ENCODE measurements at regions not wholly inside any gene's neighbourhood (a gene's known extent, or its start where the extent isn't known, plus 50 kb on each side); places are given as distances from the start of the nearest gene placed in this dataset.

DNA sequence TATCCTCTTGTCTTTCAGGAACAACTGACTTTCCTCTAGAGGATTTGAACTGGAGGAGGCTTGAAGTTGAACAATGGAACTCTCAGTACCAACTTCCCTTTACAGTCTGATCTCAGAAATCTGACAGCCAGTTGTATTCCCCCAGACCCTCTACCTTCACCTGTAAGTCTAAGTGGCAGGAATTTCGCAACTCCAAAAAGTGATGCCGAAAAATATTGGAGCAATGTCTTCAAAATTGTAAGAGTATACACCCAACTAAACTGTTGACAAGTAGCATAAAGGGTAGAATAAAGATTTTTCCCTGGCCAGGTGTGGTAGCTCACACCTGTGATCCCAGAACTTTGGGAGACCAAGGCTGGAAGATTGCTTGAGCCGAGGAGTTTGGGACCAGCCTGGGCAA is 69.1 kb upstream of the CFAP20DC start:
- H3K9me3 ChIP-seq (ENCODE audit: control insufficient read depth in 2 of 2, insufficient read depth in 1 of 2, low read length in 1 of 2), result no peaks in the 10 kb centered on the region
- H3K4me3 ChIP-seq (ENCODE audit: low read length in 2 of 2), result no peak overlapping the region
- no peak for DNase-seq (ENCODE audit: low read depth in 6 of 9, low spot score in 9 of 9)
- no peak overlapping the region for H3K27ac ChIP-seq (ENCODE audit: low read depth in 1 of 2, low read length in 1 of 2)
- WGBS, result 97% methylated on average over 3 of the region's 3 CpGs
- no peaks in the 10 kb centered on the region for H3K4me1 ChIP-seq (ENCODE audit: control insufficient read depth in 2 of 2, insufficient read depth in 2 of 2, low read length in 2 of 2)
- H3K27me3 ChIP-seq (ENCODE audit: control insufficient read depth in 2 of 2, insufficient read depth in 1 of 2, low read length in 1 of 2), result no peaks in the 10 kb centered on the region
- H3K36me3 ChIP-seq (ENCODE audit: control insufficient read depth in 2 of 2, insufficient read depth in 2 of 2, low read length in 1 of 2), result no peaks in the 10 kb centered on the region

DNA sequence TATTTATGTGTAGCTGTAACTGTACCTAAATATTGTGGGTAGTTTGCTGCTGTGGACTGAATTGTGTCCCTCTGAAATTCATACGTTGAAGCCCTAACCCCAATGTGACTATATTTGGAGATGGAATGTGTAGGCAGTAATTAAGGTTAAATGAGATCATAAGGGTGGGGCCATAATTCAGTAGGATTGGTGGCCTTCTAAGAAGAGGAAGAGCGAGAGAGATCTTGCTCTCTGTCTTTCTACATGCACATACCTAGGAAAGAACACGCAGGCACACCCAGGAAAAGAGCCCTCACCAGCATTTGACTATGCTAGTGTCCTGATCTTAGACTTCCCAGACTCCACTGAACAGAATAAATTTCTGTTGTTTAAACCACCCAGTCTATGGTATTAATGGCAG is 67.6 kb upstream of the CFAP20DC start:
- 96% methylated on average over 3 of the region's 3 CpGs for WGBS
- Histone ChIP-seq H3K9me3 (ENCODE audit: control insufficient read depth in 2 of 2, insufficient read depth in 1 of 2, low read length in 1 of 2) (no peaks in the 10 kb centered on the region), H3K4me1 (ENCODE audit: control insufficient read depth in 2 of 2, insufficient read depth in 2 of 2, low read length in 2 of 2) (no peaks in the 10 kb centered on the region), H3K27me3 (ENCODE audit: control insufficient read depth in 2 of 2, insufficient read depth in 1 of 2, low read length in 1 of 2) (no peaks in the 10 kb centered on the region), H3K4me3 (ENCODE audit: low read length in 2 of 2) (no peak overlapping the region), H3K27ac (ENCODE audit: low read depth in 1 of 2, low read length in 1 of 2) (no peak overlapping the region), H3K36me3 (ENCODE audit: control insufficient read depth in 2 of 2, insufficient read depth in 2 of 2, low read length in 1 of 2) (no peaks in the 10 kb centered on the region)
- DNase-seq (ENCODE audit: low read depth in 6 of 9, low spot score in 9 of 9), result no peak

DNA sequence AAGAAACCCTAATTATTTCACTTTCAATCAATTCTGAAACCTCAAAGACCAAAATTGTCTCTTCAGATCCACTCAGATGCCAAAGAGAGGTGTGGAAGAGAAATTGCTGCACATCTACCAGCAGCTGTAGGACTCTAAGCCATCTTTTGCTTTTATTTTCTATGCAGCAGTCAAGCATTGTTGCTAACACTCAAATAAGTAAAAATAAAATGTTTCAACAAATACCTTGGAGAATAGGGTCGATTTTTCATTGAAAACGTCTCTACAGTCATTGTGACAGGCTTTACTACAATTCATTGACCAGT is 66.4 kb upstream of the CFAP20DC start:
- Histone ChIP-seq H3K4me3 (ENCODE audit: low read length in 2 of 2) (no peak overlapping the region), H3K27ac (ENCODE audit: low read depth in 1 of 2, low read length in 1 of 2) (no peak overlapping the region), H3K4me1 (ENCODE audit: control insufficient read depth in 2 of 2, insufficient read depth in 2 of 2, low read length in 2 of 2) (no peaks in the 10 kb centered on the region), H3K36me3 (ENCODE audit: control insufficient read depth in 2 of 2, insufficient read depth in 2 of 2, low read length in 1 of 2) (no peaks in the 10 kb centered on the region), H3K9me3 (ENCODE audit: control insufficient read depth in 2 of 2, insufficient read depth in 1 of 2, low read length in 1 of 2) (no peaks in the 10 kb centered on the region), H3K27me3 (ENCODE audit: control insufficient read depth in 2 of 2, insufficient read depth in 1 of 2, low read length in 1 of 2) (no peaks in the 10 kb centered on the region)
- 98% methylated on average over 2 of the region's 2 CpGs for WGBS
- DNase-seq (ENCODE audit: low read depth in 6 of 9, low spot score in 9 of 9), result no peak

DNA sequence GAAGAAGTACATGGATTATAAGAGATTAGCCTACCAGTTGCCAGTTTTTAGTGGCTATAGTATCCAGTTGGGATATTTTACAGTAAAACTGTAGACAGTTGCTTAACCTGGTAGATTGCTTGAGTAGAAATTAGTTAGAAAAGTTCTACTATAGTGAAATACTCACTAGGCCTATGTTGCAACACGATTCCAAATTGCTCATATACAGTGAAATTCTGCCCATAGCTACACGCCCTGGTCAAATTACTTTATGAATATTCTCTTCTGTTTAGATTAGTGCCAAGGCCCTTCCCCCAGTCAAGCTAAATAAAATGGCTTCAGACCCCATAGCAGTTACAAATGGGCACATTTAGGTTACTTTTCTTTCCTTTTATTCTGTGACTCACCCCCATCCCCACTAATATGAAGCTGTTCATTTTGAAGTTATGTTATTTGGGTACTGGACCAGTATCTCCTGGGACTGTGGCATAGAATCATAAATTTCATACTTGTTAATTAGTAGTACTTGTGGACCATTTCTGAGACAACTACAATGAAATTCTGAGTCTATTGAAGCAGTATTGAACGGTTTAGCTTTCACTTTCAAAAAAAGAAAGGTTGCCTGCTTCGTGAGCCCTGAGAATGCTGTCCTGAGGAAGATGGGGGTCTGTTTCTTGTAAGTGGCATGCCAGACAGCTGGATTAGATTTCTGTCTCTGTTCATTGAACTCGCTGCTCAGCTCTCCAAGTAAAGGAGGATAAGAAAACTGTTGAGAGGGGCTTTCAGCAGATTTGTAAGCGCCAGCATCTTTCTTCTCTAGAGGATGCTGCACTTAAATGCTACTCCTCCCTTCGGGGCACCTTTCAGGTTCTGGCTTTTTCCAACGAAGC is 65.8 kb upstream of the CFAP20DC start:
- DNase-seq (ENCODE audit: low read depth in 6 of 9, low spot score in 9 of 9), result no peak
- no peaks in the 10 kb centered on the region for H3K27me3 ChIP-seq (ENCODE audit: control insufficient read depth in 2 of 2, insufficient read depth in 1 of 2, low read length in 1 of 2)
- H3K27ac ChIP-seq (ENCODE audit: low read depth in 1 of 2, low read length in 1 of 2), result no peak overlapping the region
- H3K36me3 ChIP-seq (ENCODE audit: control insufficient read depth in 2 of 2, insufficient read depth in 2 of 2, low read length in 1 of 2), result no peaks in the 10 kb centered on the region
- 93% methylated on average over 8 of the region's 8 CpGs for WGBS
- no peak overlapping the region for H3K4me3 ChIP-seq (ENCODE audit: low read length in 2 of 2)
- H3K4me1 ChIP-seq (ENCODE audit: control insufficient read depth in 2 of 2, insufficient read depth in 2 of 2, low read length in 2 of 2), result no peaks in the 10 kb centered on the region
- H3K9me3 ChIP-seq (ENCODE audit: control insufficient read depth in 2 of 2, insufficient read depth in 1 of 2, low read length in 1 of 2), result no peaks in the 10 kb centered on the region

DNA sequence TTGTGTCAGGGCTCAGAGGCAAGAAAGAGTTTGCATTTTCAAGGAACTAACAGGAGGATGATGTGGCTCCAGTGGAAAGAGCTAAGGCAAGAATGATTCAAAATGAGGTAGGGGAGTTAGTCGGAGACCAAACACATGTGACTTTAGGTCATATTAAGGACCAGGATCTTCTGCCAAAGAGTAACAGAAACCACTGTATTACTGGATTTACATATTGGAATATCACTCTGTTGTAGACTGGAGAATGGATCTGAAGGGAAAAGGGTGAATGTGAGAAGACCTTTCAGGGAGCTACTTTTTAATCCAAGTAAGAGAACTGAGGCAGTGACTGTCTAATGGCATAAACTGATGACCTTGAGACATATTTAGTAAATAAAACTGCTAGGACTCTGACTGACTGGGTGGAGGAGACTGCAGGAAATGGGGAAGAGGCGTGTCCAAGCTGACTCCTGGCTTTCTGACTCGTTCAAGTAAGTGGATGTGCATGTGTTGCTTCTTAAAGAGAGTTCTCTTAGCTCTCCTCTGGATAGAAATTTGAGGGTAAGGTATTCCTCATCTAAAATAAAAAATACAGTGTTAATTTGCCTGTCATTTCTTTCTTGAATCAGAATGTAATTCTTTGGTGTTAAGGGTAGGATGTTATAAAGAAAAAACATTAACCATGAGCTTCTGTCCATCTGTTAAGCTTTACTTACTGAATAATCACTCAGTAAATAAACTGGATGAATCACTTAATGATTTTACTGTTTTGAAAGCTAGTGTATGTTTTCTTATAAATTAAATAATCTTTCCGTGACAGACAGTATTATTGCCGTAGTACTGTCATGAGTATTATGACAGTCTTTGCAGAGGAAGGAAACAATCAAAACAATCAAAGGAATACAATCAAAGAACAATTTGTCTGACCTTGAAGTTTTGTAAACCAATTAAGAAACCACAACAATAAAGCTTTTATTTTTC is 58.3 kb upstream of the CFAP20DC start:
- DNase-seq (ENCODE audit: low read depth in 6 of 9, low spot score in 9 of 9), result no peak
- Histone ChIP-seq H3K36me3 (ENCODE audit: control insufficient read depth in 2 of 2, insufficient read depth in 2 of 2, low read length in 1 of 2) (no peaks in the 10 kb centered on the region), H3K27ac (ENCODE audit: low read depth in 1 of 2, low read length in 1 of 2) (no peak overlapping the region), H3K27me3 (ENCODE audit: control insufficient read depth in 2 of 2, insufficient read depth in 1 of 2, low read length in 1 of 2) (no peaks in the 10 kb centered on the region), H3K4me3 (ENCODE audit: low read length in 2 of 2) (no peak overlapping the region), H3K4me1 (ENCODE audit: control insufficient read depth in 2 of 2, insufficient read depth in 2 of 2, low read length in 2 of 2) (no peaks in the 10 kb centered on the region), H3K9me3 (ENCODE audit: control insufficient read depth in 2 of 2, insufficient read depth in 1 of 2, low read length in 1 of 2) (no peaks in the 10 kb centered on the region)
- 81% methylated on average over 5 of the region's 5 CpGs for WGBS

DNA sequence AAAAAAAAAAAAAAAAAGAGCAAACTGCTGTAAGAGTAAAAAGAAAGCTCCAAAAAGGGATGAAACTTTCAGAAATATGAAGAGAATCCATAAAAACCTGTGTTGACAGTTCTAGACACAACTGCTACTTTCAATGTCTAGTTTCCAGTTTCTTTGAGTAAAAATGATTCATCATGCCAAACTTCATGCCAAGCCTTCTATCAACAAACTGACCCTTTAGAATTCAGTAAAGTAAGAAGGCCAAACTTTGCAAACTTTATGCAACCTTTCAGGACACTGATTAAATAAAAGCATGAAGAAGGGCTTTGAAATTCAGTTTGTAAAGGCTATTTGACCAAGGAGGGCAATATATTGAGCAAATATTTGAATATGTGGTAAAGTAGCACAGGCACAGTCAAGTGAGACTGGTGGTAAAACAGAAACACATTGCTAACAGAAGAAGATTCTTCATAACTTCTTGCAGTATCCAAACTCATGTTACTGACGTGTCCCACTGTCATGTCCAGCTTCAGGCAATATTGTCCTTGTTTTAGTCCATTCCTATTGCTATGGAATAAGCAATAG is 56.3 kb upstream of the CFAP20DC start:
- no peaks in the 10 kb centered on the region for H3K27me3 ChIP-seq (ENCODE audit: control insufficient read depth in 2 of 2, insufficient read depth in 1 of 2, low read length in 1 of 2)
- H3K9me3 ChIP-seq (ENCODE audit: control insufficient read depth in 2 of 2, insufficient read depth in 1 of 2, low read length in 1 of 2), result no peaks in the 10 kb centered on the region
- no peak for DNase-seq (ENCODE audit: low read depth in 6 of 9, low spot score in 9 of 9)
- WGBS, result 95% methylated on average over 1 of the region's 1 CpG
- H3K4me3 ChIP-seq (ENCODE audit: low read length in 2 of 2), result no peak overlapping the region
- H3K27ac ChIP-seq (ENCODE audit: low read depth in 1 of 2, low read length in 1 of 2), result no peak overlapping the region
- H3K4me1 ChIP-seq (ENCODE audit: control insufficient read depth in 2 of 2, insufficient read depth in 2 of 2, low read length in 2 of 2), result no peaks in the 10 kb centered on the region
- H3K36me3 ChIP-seq (ENCODE audit: control insufficient read depth in 2 of 2, insufficient read depth in 2 of 2, low read length in 1 of 2), result no peaks in the 10 kb centered on the region

DNA sequence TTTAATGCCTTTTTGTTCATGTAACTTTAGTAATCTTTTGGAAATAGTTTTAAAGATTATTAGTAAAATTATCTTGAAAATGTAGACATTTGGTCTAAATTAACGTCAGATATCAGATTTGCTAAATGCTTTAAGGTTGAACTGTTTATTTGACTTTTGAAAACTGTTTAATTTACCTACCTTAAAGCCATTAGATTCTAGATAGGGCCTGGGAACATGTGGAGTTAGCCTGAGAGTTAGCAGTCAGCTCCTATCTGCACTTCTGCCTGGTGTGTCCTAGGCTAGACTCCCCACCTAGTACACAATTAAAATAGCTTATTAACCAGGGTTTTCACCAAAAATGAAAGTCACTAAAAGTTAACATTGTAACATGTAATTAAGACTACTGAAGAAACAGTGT is 53.7 kb upstream of the CFAP20DC start:
- H3K4me1 ChIP-seq (ENCODE audit: control insufficient read depth in 2 of 2, insufficient read depth in 2 of 2, low read length in 2 of 2), result no peaks in the 10 kb centered on the region
- H3K9me3 ChIP-seq (ENCODE audit: control insufficient read depth in 2 of 2, insufficient read depth in 1 of 2, low read length in 1 of 2), result no peaks in the 10 kb centered on the region
- H3K36me3 ChIP-seq (ENCODE audit: control insufficient read depth in 2 of 2, insufficient read depth in 2 of 2, low read length in 1 of 2), result no peaks in the 10 kb centered on the region
- WGBS, result 92% methylated on average over 1 of the region's 1 CpG
- H3K27ac ChIP-seq (ENCODE audit: low read depth in 1 of 2, low read length in 1 of 2), result no peak overlapping the region
- H3K27me3 ChIP-seq (ENCODE audit: control insufficient read depth in 2 of 2, insufficient read depth in 1 of 2, low read length in 1 of 2), result no peaks in the 10 kb centered on the region
- H3K4me3 ChIP-seq (ENCODE audit: low read length in 2 of 2), result no peak overlapping the region
- no peak for DNase-seq (ENCODE audit: low read depth in 6 of 9, low spot score in 9 of 9)

DNA sequence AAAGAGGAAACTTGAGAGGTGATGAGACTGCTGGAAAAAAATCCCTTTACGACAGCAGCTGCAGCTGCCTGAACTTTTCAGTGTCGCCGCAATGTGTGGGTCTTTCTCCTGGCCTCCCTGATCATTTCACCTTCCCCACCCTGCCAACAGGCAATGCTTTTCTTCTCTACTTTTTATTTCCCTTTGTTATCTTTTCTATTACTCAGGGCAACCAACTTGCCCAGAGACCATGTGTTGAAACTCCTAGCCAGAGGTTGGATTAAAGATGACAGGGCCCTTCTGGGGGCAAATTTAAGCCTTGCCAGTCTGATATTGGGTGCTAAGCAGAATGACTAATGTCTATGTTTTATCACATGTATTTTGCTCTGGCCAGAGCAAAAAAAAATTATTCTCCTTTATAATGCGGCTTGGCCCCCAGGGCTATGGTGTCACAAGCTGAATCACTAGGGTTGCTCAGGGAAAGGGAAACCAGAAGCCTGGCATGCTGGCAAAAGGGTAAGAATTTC is 51.5 kb upstream of the CFAP20DC start:
- 95% methylated on average over 4 of the region's 4 CpGs for WGBS

More for the DNA sequence above, 51.5 kb upstream of the CFAP20DC start:
- no peak for DNase-seq (ENCODE audit: low read depth in 6 of 9, low spot score in 9 of 9)
- Histone ChIP-seq H3K9me3 (ENCODE audit: control insufficient read depth in 2 of 2, insufficient read depth in 1 of 2, low read length in 1 of 2) (no peaks in the 10 kb centered on the region), H3K4me1 (ENCODE audit: control insufficient read depth in 2 of 2, insufficient read depth in 2 of 2, low read length in 2 of 2) (no peaks in the 10 kb centered on the region), H3K36me3 (ENCODE audit: control insufficient read depth in 2 of 2, insufficient read depth in 2 of 2, low read length in 1 of 2) (no peaks in the 10 kb centered on the region), H3K4me3 (ENCODE audit: low read length in 2 of 2) (no peak overlapping the region), H3K27ac (ENCODE audit: low read depth in 1 of 2, low read length in 1 of 2) (no peak overlapping the region), H3K27me3 (ENCODE audit: control insufficient read depth in 2 of 2, insufficient read depth in 1 of 2, low read length in 1 of 2) (no peaks in the 10 kb centered on the region)

Measured in thymus (tissue), 11 donors.